ENCODE measurements at regions not wholly inside any gene's neighbourhood (a gene's known extent, or its start where the extent isn't known, plus 50 kb on each side); places are given as distances from the start of the nearest gene placed in this dataset.

- FAIRE-seq, result no peak
These were observed 663.3 kb upstream of the HS6ST1 start for GRCh38 chr2:128982001-128982400.

GRCh38 chr2:128982670-128983069 is 664.0 kb upstream of the HS6ST1 start:
- dilution Hi-C loops (cut with MboI; ENCODE audit: extremely low pct_ligation_motif_present, low sequenced_read_pairs), result no loop called here
- Histone ChIP-seq H2AFZ (ENCODE audit: control insufficient read depth, low read length) (no peak overlapping the region), H3K27ac (ENCODE audit: control insufficient read depth, insufficient read depth, low read length) (no peak overlapping the region), H4K20me1 (ENCODE audit: control insufficient read depth, extremely low read depth, insufficient read depth, low read length) (no peaks in the 10 kb centered on the region), H3K79me2 (ENCODE audit: control insufficient read depth, insufficient read depth, low read length) (no peaks in the 10 kb centered on the region), H3K4me2 (ENCODE audit: control insufficient read depth, extremely low read depth, insufficient read depth, low read depth, low read length) (peak overlapping the region; percentile 38), H3K9ac (ENCODE audit: control insufficient read depth, extremely low read depth, insufficient read depth, low read length) (no peak overlapping the region), H3K9me1 (ENCODE audit: control insufficient read depth, extremely low read depth, insufficient read depth, low read length) (no peaks in the 10 kb centered on the region), H3K36me3 (ENCODE audit: control insufficient read depth in 2 of 2, extremely low read depth in 1 of 2, insufficient read depth in 2 of 2, low read length in 2 of 2) (no peaks in the 10 kb centered on the region), H3K4me1 (ENCODE audit: control insufficient read depth, extremely low read depth, insufficient read depth, low read length) (peaks cover 43% of the 10 kb centered on the region), H3K9me3 (ENCODE audit: control insufficient read depth, low read depth, low read length) (no peaks in the 10 kb centered on the region), H3K4me3 (ENCODE audit: control insufficient read depth in 2 of 3, extremely low read depth in 1 of 3, insufficient read depth in 2 of 3, low read depth in 1 of 3, low read length in 3 of 3) (no peak overlapping the region), H3K27me3 (ENCODE audit: control insufficient read depth, extremely low read depth, insufficient read depth, low read length) (no peaks in the 10 kb centered on the region)
- no peak for FAIRE-seq
- DNase-seq (ENCODE audit: low read depth, low spot score), result no peak
- TF ChIP-seq CTCF (optimal IDR thresholded peaks at IDR 0.05 in 1 of 3, IDR thresholded peaks at IDR 0.05 in 1 of 3, conservative IDR thresholded peaks at IDR 0.05 in 1 of 3; ENCODE audit: extremely low read depth in 1 of 3, insufficient read depth in 2 of 3, low read length in 3 of 3) (no peak), EZH2 (IDR thresholded peaks at IDR 0.05; ENCODE audit: low read length) (no peak)

More at GRCh38 chr2:128982001-128982400, 663.3 kb upstream of the HS6ST1 start:
- dilution Hi-C loops (cut with MboI; ENCODE audit: extremely low pct_ligation_motif_present, low sequenced_read_pairs), result no loop called here
- no peak for TF ChIP-seq CTCF (optimal IDR thresholded peaks at IDR 0.05 in 1 of 3, IDR thresholded peaks at IDR 0.05 in 1 of 3, conservative IDR thresholded peaks at IDR 0.05 in 1 of 3; ENCODE audit: extremely low read depth in 1 of 3, insufficient read depth in 2 of 3, low read length in 3 of 3)
- TF ChIP-seq EZH2 (IDR thresholded peaks at IDR 0.05; ENCODE audit: low read length), result no peak
- H3K9ac ChIP-seq (ENCODE audit: control insufficient read depth, extremely low read depth, insufficient read depth, low read length), result no peak overlapping the region
- H3K4me3 ChIP-seq (ENCODE audit: control insufficient read depth in 2 of 3, extremely low read depth in 1 of 3, insufficient read depth in 2 of 3, low read depth in 1 of 3, low read length in 3 of 3), result no peak overlapping the region
- DNase-seq (ENCODE audit: low read depth, low spot score), result no peak
- H3K27ac ChIP-seq (ENCODE audit: control insufficient read depth, insufficient read depth, low read length), result no peak overlapping the region
- no peaks in the 10 kb centered on the region for H3K27me3 ChIP-seq (ENCODE audit: control insufficient read depth, extremely low read depth, insufficient read depth, low read length)
- H4K20me1 ChIP-seq (ENCODE audit: control insufficient read depth, extremely low read depth, insufficient read depth, low read length), result no peaks in the 10 kb centered on the region
- no peaks in the 10 kb centered on the region for H3K9me1 ChIP-seq (ENCODE audit: control insufficient read depth, extremely low read depth, insufficient read depth, low read length)
- H3K36me3 ChIP-seq (ENCODE audit: control insufficient read depth in 2 of 2, extremely low read depth in 1 of 2, insufficient read depth in 2 of 2, low read length in 2 of 2), result no peaks in the 10 kb centered on the region
- no peak overlapping the region for H3K4me2 ChIP-seq (ENCODE audit: control insufficient read depth, extremely low read depth, insufficient read depth, low read depth, low read length)
- H2AFZ ChIP-seq (ENCODE audit: control insufficient read depth, low read length), result no peak overlapping the region
- H3K79me2 ChIP-seq (ENCODE audit: control insufficient read depth, insufficient read depth, low read length), result no peaks in the 10 kb centered on the region
- no peaks in the 10 kb centered on the region for H3K9me3 ChIP-seq (ENCODE audit: control insufficient read depth, low read depth, low read length)
- peaks cover 40% of the 10 kb centered on the region for H3K4me1 ChIP-seq (ENCODE audit: control insufficient read depth, extremely low read depth, insufficient read depth, low read length)
